Caco-2 (cell line): ENCODE measurements at regions not wholly inside any gene's neighbourhood (a gene's known extent, or its start where the extent isn't known, plus 50 kb on each side); places are given as distances from the start of the nearest gene placed in this dataset.

Source experiments
- BruUV-seq: library from RNA; stranded (reverse); fragments of 400-500 nt; replicated peaks from 2 replicates; lab custom pipeline; 2021; lab: Mats Ljungman, UMichigan
- CTCF ChIA-PET: fragments of 300-600 bp; sonication (Branson Sonifier 250); formaldehyde crosslinking; loops from one replicate; lab custom pipeline; 2022; ENCODE audit warnings: antibody characterized with exemption; lab: Charles Lee
- POLR2A ChIA-PET: fragments of 300-600 bp; sonication (Branson Sonifier 250); formaldehyde crosslinking; loops from one replicate; lab custom pipeline; 2022; ENCODE audit warnings: antibody characterized with exemption; lab: Charles Lee
- DNase-seq, 2 experiments: peaks; one replicate each; pipeline versions ENCODE4 v3.0.0 to v3.0.0-alpha.2; 2020 to 2022
- H3K27me3 ChIP-seq: replicated peaks from 2 replicates; pipeline ENCODE4 v1.6.0; 2011; ENCODE audit warnings: low read length; ENCODE audit not compliant: control insufficient read depth, insufficient read depth
- H3K36me3 ChIP-seq: 2 replicates; pipeline ENCODE4 v1.5.1; 2011; ENCODE audit warnings: low read length; ENCODE audit not compliant: control insufficient read depth, insufficient read depth
- H3K4me1 ChIP-seq: fragments of 250-450 bp; sonication (Bioruptor Pico); 2 replicates; pipeline ENCODE4 v1.5.1; 2020; ENCODE audit warnings: mild to moderate bottlenecking
- H3K4me3 ChIP-seq: 2 replicates; pipeline ENCODE4 v1.5.1; 2011; ENCODE audit warnings: low read depth, mild to moderate bottlenecking, control low read depth, low read length
- H3K9me3 ChIP-seq: fragments of 250-450 bp; sonication (Bioruptor Pico); 2 replicates; pipeline ENCODE4 v1.5.1; 2020; ENCODE audit warnings: mild to moderate bottlenecking, moderate library complexity
- H3K27ac Mint-ChIP-seq: one replicate; pipeline ENCODE4 v1.8.0; 2022; ENCODE audit warnings: mixed read lengths; ENCODE audit not compliant: unreplicated experiment
- H3K27me3 Mint-ChIP-seq: one replicate; pipeline ENCODE4 v1.8.0; 2022; ENCODE audit warnings: mixed read lengths; ENCODE audit not compliant: insufficient read depth, unreplicated experiment
- H3K36me3 Mint-ChIP-seq: one replicate; pipeline ENCODE4 v1.8.0; 2022; ENCODE audit warnings: mild to moderate bottlenecking, mixed read lengths; ENCODE audit not compliant: insufficient read depth, unreplicated experiment
- H3K4me1 Mint-ChIP-seq: one replicate; pipeline ENCODE4 v1.8.0; 2022; ENCODE audit warnings: low read depth, mixed read lengths; ENCODE audit not compliant: unreplicated experiment
- H3K4me3 Mint-ChIP-seq: one replicate; pipeline ENCODE4 v1.8.0; 2022; ENCODE audit warnings: mild to moderate bottlenecking, moderate library complexity, mixed read lengths; ENCODE audit not compliant: unreplicated experiment
- H3K9me3 Mint-ChIP-seq: one replicate; pipeline ENCODE4 v1.8.0; 2022; ENCODE audit warnings: mixed read lengths; ENCODE audit not compliant: unreplicated experiment
- intact Hi-C: fragments of 100-400 bp; cut with micrococcal nuclease; formaldehyde crosslinking; loops from one replicate; pipeline ENCODE4 v1.10.0; 2022; ENCODE audit not compliant: unreplicated experiment
- TF ChIP-seq, protein P1 (sequence below), 2 experiments: fragments of 200-600 bp in 1 of 2; IDR thresholded peaks; 1 replicate in 1 of 2; 2 replicates in 1 of 2; pipeline versions ENCODE4 v1.5.1 to v1.8.0; 2011 to 2022; ENCODE audit warnings: antibody characterized with exemption in 1 of 2, control low read depth in 1 of 2, inconsistent platforms in 1 of 2, low read depth in 1 of 2, low read length in 1 of 2, mild to moderate bottlenecking in 1 of 2, moderate library complexity in 1 of 2; ENCODE audit not compliant: insufficient read depth in 1 of 2, severe bottlenecking in 1 of 2, unreplicated experiment in 1 of 2

DNA sequence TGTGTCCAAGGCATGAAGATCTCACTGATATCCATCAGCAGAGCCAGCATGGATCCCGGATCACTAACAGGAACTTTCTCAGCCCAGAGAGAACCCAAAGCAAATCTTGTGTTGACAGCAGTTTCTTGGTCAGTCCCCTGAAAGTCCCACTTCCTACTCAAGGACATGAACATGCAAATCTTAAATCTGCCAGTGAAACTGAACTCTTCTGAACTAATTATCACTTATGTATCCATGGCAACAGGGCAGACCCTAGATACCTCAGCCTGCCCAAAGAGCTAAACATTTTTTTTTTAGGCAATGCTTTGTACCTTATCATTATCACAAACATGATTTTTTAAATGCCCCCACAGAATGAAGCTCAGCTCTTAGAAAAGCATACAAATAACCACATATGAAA, 127.8 kb upstream of the DDX18 start:
- H3K9me3 ChIP-seq, result no peaks in the 10 kb centered on the region
- no peaks in the 10 kb centered on the region for H3K36me3 ChIP-seq
- intact Hi-C loops, result no loop called here
- H3K36me3 Mint-ChIP-seq, result no peaks in the 10 kb centered on the region
- DNase-seq, result no peak
- no peak overlapping the region for H3K4me3 Mint-ChIP-seq
- BruUV-seq, result no TSS peak
- H3K4me1 Mint-ChIP-seq, result no peaks in the 10 kb centered on the region
- H3K4me1 ChIP-seq, result no peaks in the 10 kb centered on the region
- H3K27ac Mint-ChIP-seq, result no peak overlapping the region
- H3K9me3 Mint-ChIP-seq, result no peaks in the 10 kb centered on the region
- TF ChIP-seq, protein P1, sequence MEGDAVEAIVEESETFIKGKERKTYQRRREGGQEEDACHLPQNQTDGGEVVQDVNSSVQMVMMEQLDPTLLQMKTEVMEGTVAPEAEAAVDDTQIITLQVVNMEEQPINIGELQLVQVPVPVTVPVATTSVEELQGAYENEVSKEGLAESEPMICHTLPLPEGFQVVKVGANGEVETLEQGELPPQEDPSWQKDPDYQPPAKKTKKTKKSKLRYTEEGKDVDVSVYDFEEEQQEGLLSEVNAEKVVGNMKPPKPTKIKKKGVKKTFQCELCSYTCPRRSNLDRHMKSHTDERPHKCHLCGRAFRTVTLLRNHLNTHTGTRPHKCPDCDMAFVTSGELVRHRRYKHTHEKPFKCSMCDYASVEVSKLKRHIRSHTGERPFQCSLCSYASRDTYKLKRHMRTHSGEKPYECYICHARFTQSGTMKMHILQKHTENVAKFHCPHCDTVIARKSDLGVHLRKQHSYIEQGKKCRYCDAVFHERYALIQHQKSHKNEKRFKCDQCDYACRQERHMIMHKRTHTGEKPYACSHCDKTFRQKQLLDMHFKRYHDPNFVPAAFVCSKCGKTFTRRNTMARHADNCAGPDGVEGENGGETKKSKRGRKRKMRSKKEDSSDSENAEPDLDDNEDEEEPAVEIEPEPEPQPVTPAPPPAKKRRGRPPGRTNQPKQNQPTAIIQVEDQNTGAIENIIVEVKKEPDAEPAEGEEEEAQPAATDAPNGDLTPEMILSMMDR (IDR thresholded peaks at IDR 0.05; ENCODE audit: insufficient read depth in 1 of 2, low read depth in 1 of 2, low read length in 1 of 2, severe bottlenecking in 1 of 2, unreplicated experiment in 1 of 2), result no peak
- no peaks in the 10 kb centered on the region; the same call in 1 of the 2 replicates for H3K27me3 ChIP-seq
- ChIA-PET CTCF (no interaction called here), POLR2A (no interaction called here)
- H3K27me3 Mint-ChIP-seq, result no peaks in the 10 kb centered on the region
- no peak overlapping the region for H3K4me3 ChIP-seq

DNA sequence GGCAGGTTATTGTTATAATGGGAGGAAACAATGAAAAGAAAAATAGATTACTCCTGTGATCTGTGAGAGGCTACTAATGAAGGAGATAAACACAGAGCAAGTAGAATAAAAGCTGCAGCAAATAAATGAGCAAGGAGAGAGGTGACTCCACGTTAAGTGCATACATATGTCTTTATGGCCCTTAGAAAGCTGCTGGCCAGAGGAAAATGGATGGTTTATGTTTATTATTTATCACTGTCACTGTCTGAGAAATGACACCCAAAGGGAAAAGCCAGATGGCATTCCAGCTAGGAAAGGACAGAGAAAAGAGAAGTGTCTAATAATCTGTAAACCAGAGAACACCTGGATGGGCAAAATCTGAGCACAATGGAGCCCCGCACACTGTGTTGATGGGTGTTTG, 122.9 kb upstream of the DDX18 start:
- H3K9me3 ChIP-seq, result no peaks in the 10 kb centered on the region
- H3K4me1 Mint-ChIP-seq, result no peaks in the 10 kb centered on the region
- no peaks in the 10 kb centered on the region for H3K36me3 ChIP-seq
- intact Hi-C loops, result no loop called here
- no peaks in the 10 kb centered on the region for H3K4me1 ChIP-seq
- H3K9me3 Mint-ChIP-seq, result no peaks in the 10 kb centered on the region
- no peaks in the 10 kb centered on the region for H3K36me3 Mint-ChIP-seq
- H3K27me3 Mint-ChIP-seq, result no peaks in the 10 kb centered on the region
- ChIA-PET POLR2A (no interaction called here), CTCF (no interaction called here)
- no TSS peak for BruUV-seq
- no peak overlapping the region for H3K4me3 ChIP-seq
- no peaks in the 10 kb centered on the region; the same call in 1 of the 2 replicates for H3K27me3 ChIP-seq
- no peak overlapping the region for H3K4me3 Mint-ChIP-seq
- DNase-seq, result no peak
- TF ChIP-seq, protein P1 (IDR thresholded peaks at IDR 0.05; ENCODE audit: insufficient read depth in 1 of 2, low read depth in 1 of 2, low read length in 1 of 2, severe bottlenecking in 1 of 2, unreplicated experiment in 1 of 2), result no peak
- no peak overlapping the region for H3K27ac Mint-ChIP-seq

DNA sequence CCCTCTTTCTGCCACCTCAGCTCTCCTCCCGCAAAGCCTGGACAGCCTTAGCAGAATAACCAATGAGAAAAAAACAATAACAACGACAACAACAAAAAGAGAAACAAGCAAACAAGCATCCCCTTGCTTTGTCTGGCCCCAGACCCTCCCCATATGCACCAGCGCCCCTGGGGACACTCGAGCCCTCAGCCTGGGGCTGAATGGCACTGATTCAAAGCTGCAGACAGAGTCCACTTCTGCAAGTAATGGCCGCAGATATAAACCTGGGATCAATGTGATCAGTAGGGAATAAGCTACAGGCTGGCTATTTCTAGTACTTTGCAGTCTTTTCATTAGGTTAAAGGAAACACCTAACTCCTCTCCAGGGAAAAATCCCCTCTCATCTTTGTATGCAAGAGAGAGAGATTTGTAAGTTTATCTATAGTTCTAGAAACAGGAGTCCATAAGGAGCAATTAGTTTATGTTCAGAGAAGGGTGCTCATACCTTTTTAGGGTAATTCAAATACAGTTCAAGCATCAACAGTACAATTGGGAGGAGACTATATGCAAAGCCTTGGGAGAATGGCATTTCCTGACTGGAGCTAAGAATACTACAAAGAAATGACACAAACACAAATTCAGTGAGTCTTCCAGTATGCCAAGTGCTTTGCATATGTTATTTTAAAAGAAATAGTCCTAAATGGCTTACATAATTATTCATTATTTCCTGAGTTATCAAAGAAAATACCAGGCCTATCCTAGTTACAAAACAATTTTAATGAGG, 122.3 kb upstream of the DDX18 start:
- no peak overlapping the region for H3K4me3 Mint-ChIP-seq
- no peaks in the 10 kb centered on the region for H3K36me3 ChIP-seq
- intact Hi-C loops, result no loop called here
- H3K27me3 Mint-ChIP-seq, result no peaks in the 10 kb centered on the region
- no peaks in the 10 kb centered on the region for H3K9me3 ChIP-seq
- POLR2A ChIA-PET, result no interaction called here
- no peaks in the 10 kb centered on the region; the same call in 1 of the 2 replicates for H3K27me3 ChIP-seq
- no TSS peak for BruUV-seq
- no peak overlapping the region for H3K4me3 ChIP-seq
- H3K27ac Mint-ChIP-seq, result no peak overlapping the region
- TF ChIP-seq, protein P1 (IDR thresholded peaks at IDR 0.05; ENCODE audit: insufficient read depth in 1 of 2, low read depth in 1 of 2, low read length in 1 of 2, severe bottlenecking in 1 of 2, unreplicated experiment in 1 of 2), result no peak
- DNase-seq, result no peak
- CTCF ChIA-PET, result no interaction called here
- no peaks in the 10 kb centered on the region for H3K36me3 Mint-ChIP-seq
- no peaks in the 10 kb centered on the region for H3K4me1 Mint-ChIP-seq
- H3K4me1 ChIP-seq, result no peaks in the 10 kb centered on the region
- H3K9me3 Mint-ChIP-seq, result no peaks in the 10 kb centered on the region
